Breast epithelium (tissue), 4 donors: ENCODE measurements at regions not wholly inside any gene's neighbourhood (a gene's known extent, or its start where the extent isn't known, plus 50 kb on each side); places are given as distances from the start of the nearest gene placed in this dataset.

Source experiments
- DNase-seq, 2 donors: peaks; one replicate each; pipeline ENCODE4 v3.0.0-alpha.2; 2019; ENCODE audit warnings: low spot score in 2 of 2
- H3K27ac ChIP-seq, 2 donors: fragments of 200-600 bp; sonication (generic) in 1 of 2; one replicate each; pipeline ENCODE4 v1.5.1; 2016 to 2019; ENCODE audit warnings: mild to moderate bottlenecking in 1 of 2
- H3K27me3 ChIP-seq, 2 donors: fragments of 200-600 bp; sonication (generic) in 1 of 2; one replicate each; pipeline versions ENCODE4 v1.5.1 to v1.6.0; 2017 to 2019; ENCODE audit warnings: control low read depth in 1 of 2, mild to moderate bottlenecking in 1 of 2
- H3K36me3 ChIP-seq: fragments of 200-600 bp; one replicate; pipeline ENCODE4 v1.5.1; 2019
- H3K4me1 ChIP-seq, 2 donors: fragments of 200-600 bp; sonication (generic); one replicate each; pipeline ENCODE4 v1.5.1; 2016 to 2019; ENCODE audit warnings: control low read depth in 1 of 2
- H3K4me3 ChIP-seq, 3 donors: fragments of 200-600 bp; sonication (generic); 1 replicate in 2 of 3; 2 replicates in 1 of 3; pipeline ENCODE4 v1.5.1; 2016 to 2019; ENCODE audit warnings: mild to moderate bottlenecking in 3 of 3, moderate library complexity in 2 of 3
- H3K9me3 ChIP-seq, 2 donors: fragments of 200-600 bp; sonication (generic) in 1 of 2; one replicate each; pipeline ENCODE4 v1.5.1; 2016 to 2019; ENCODE audit warnings: control low read depth in 1 of 2
- CTCF ChIP-seq, 3 donors: fragments of 450-650 bp; IDR thresholded peaks; one replicate each; pipeline ENCODE4 v1.5.1; 2016 to 2017; ENCODE audit warnings: antibody characterized with exemption in 3 of 3, mild to moderate bottlenecking in 3 of 3, moderate library complexity in 3 of 3
- POLR2A ChIP-seq: fragments of 450-650 bp; IDR thresholded peaks from one replicate; pipeline ENCODE4 v1.6.1; 2016; ENCODE audit warnings: antibody characterized with exemption, mild to moderate bottlenecking, moderate library complexity
- POLR2AphosphoS5 ChIP-seq, 3 donors: sonication (generic); formaldehyde crosslinking; IDR thresholded peaks; one replicate each; pipeline ENCODE4 v1.6.1; 2017; ENCODE audit warnings: antibody characterized with exemption in 3 of 3
- intact Hi-C: fragments of 100-400 bp; cut with DNase I; formaldehyde crosslinking; loops from one replicate; pipeline ENCODE4 v1.15.1; 2023; ENCODE audit warnings: low total_unique reads

- intact Hi-C loops: no loop called here
- no peak overlapping the region for H3K27ac ChIP-seq
- no peak overlapping the region for H3K4me3 ChIP-seq
- no peak for DNase-seq
- H3K9me3 ChIP-seq: no peaks in the 10 kb centered on the region
- TF ChIP-seq CTCF (IDR thresholded peaks at IDR 0.05): no peak
- no peak for TF ChIP-seq POLR2AphosphoS5 (IDR thresholded peaks at IDR 0.05)
- no peak for TF ChIP-seq POLR2A
- no peaks in the 10 kb centered on the region for H3K27me3 ChIP-seq
- H3K36me3 ChIP-seq: no peaks in the 10 kb centered on the region
- no peaks in the 10 kb centered on the region for H3K4me1 ChIP-seq
Measured at GRCh38 chr12:78407722-78408121, 456.9 kb upstream of the SYT1 start.

GRCh38 chr12:78414071-78414470 is 450.5 kb upstream of the SYT1 start:
- Histone ChIP-seq H3K36me3 (no peaks in the 10 kb centered on the region), H3K9me3 (no peaks in the 10 kb centered on the region), H3K4me1 (no peaks in the 10 kb centered on the region), H3K4me3 (no peak overlapping the region), H3K27me3 (no peaks in the 10 kb centered on the region), H3K27ac (no peak overlapping the region)
- intact Hi-C loops: no loop called here
- TF ChIP-seq POLR2A (no peak), CTCF (IDR thresholded peaks at IDR 0.05) (no peak), POLR2AphosphoS5 (IDR thresholded peaks at IDR 0.05) (no peak)
- DNase-seq: no peak

- Histone ChIP-seq H3K4me1 (no peaks in the 10 kb centered on the region), H3K27me3 (no peaks in the 10 kb centered on the region), H3K4me3 (no peak overlapping the region), H3K9me3 (no peaks in the 10 kb centered on the region), H3K27ac (no peak overlapping the region), H3K36me3 (no peaks in the 10 kb centered on the region)
- TF ChIP-seq CTCF (IDR thresholded peaks at IDR 0.05) (no peak), POLR2A (no peak), POLR2AphosphoS5 (IDR thresholded peaks at IDR 0.05) (no peak)
- intact Hi-C loops: no loop called here
- no peak for DNase-seq
Measured at GRCh38 chr12:78418919-78419318, 445.7 kb upstream of the SYT1 start.

- H3K4me1 ChIP-seq: no peaks in the 10 kb centered on the region
- H3K9me3 ChIP-seq: no peaks in the 10 kb centered on the region
- TF ChIP-seq CTCF (IDR thresholded peaks at IDR 0.05) (no peak), POLR2A (no peak), POLR2AphosphoS5 (IDR thresholded peaks at IDR 0.05) (no peak)
- intact Hi-C loops: no loop called here
- no peak for DNase-seq
- H3K27ac ChIP-seq: no peak overlapping the region
- no peaks in the 10 kb centered on the region for H3K27me3 ChIP-seq
- no peak overlapping the region for H3K4me3 ChIP-seq
- H3K36me3 ChIP-seq: no peaks in the 10 kb centered on the region
Measured at GRCh38 chr12:78419513-78419912, 445.1 kb upstream of the SYT1 start.

- Histone ChIP-seq H3K9me3 (no peaks in the 10 kb centered on the region), H3K4me1 (no peaks in the 10 kb centered on the region), H3K27me3 (no peaks in the 10 kb centered on the region), H3K27ac (no peak overlapping the region), H3K4me3 (no peak overlapping the region), H3K36me3 (no peaks in the 10 kb centered on the region)
- DNase-seq: no peak
- no peak for TF ChIP-seq POLR2A
- TF ChIP-seq CTCF (IDR thresholded peaks at IDR 0.05): no peak
- TF ChIP-seq POLR2AphosphoS5 (IDR thresholded peaks at IDR 0.05): no peak
- intact Hi-C loops: no loop called here
Measured at GRCh38 chr12:78420991-78421390, 443.6 kb upstream of the SYT1 start.
